Keratinocyte (primary cell): ENCODE measurements at regions not wholly inside any gene's neighbourhood (a gene's known extent, or its start where the extent isn't known, plus 50 kb on each side); places are given as distances from the start of the nearest gene placed in this dataset.

Source experiments
- DNase-seq: peaks from one replicate; pipeline ENCODE4 v3.0.0-alpha.2; 2011; ENCODE audit warnings: low read depth, missing footprints, low spot score
- FAIRE-seq: peaks from 2 replicates; lab custom pipeline; 2011; peaks lifted over from hg19 to GRCh38; lab: Jason Lieb, UNC
- H2AFZ ChIP-seq: 2 replicates; pipeline ENCODE4 v1.6.0; 2012; ENCODE audit warnings: low read length, control low read depth, inconsistent platforms; ENCODE audit not compliant: control insufficient read depth
- H3K27ac ChIP-seq: 2 replicates; pipeline ENCODE4 v1.5.1; 2011; ENCODE audit warnings: low read length; ENCODE audit not compliant: control insufficient read depth, insufficient read depth
- H3K27me3 ChIP-seq: 3 replicates; pipeline ENCODE4 v1.6.0; 2011; ENCODE audit warnings: low read length; ENCODE audit not compliant: control insufficient read depth, insufficient read depth; ENCODE audit errors: extremely low read depth
- H3K36me3 ChIP-seq, 2 experiments: 2 replicates in 1 of 2; 3 replicates in 1 of 2; pipeline ENCODE4 v1.5.1; 2011; ENCODE audit warnings: low read length in 2 of 2, mild to moderate bottlenecking in 1 of 2; ENCODE audit not compliant: control insufficient read depth in 2 of 2, insufficient read depth in 2 of 2; ENCODE audit errors: extremely low read depth in 1 of 2
- H3K4me1 ChIP-seq: 3 replicates; pipeline ENCODE4 v1.5.1; 2011; ENCODE audit warnings: low read length; ENCODE audit not compliant: control insufficient read depth, insufficient read depth; ENCODE audit errors: extremely low read depth
- H3K4me2 ChIP-seq: 3 replicates; pipeline ENCODE4 v1.6.0; 2011; ENCODE audit warnings: low read depth, low read length; ENCODE audit not compliant: control insufficient read depth, insufficient read depth; ENCODE audit errors: extremely low read depth
- H3K4me3 ChIP-seq, 3 experiments: fragments of 200-600 bp in 1 of 3; sonication (generic) in 1 of 3; 2 replicates in 2 of 3; 3 replicates in 1 of 3; pipeline ENCODE4 v1.5.1; 2011 to 2016; ENCODE audit warnings: low read length in 3 of 3, mild to moderate bottlenecking in 3 of 3, control low read depth in 2 of 3, inconsistent platforms in 1 of 3, low read depth in 1 of 3, mixed read lengths in 1 of 3, mixed run types in 1 of 3, moderate library complexity in 1 of 3; ENCODE audit not compliant: control insufficient read depth in 2 of 3, insufficient read depth in 2 of 3; ENCODE audit errors: extremely low read depth in 1 of 3
- H3K79me2 ChIP-seq: 2 replicates; pipeline ENCODE4 v1.6.0; 2012; ENCODE audit warnings: low read length; ENCODE audit not compliant: control insufficient read depth, insufficient read depth
- H3K9ac ChIP-seq: 3 replicates; pipeline ENCODE4 v1.6.0; 2011; ENCODE audit warnings: low read length; ENCODE audit not compliant: control insufficient read depth, insufficient read depth; ENCODE audit errors: extremely low read depth
- H3K9me1 ChIP-seq: 3 replicates; pipeline ENCODE4 v1.6.0; 2011; ENCODE audit warnings: low read length; ENCODE audit not compliant: control insufficient read depth, insufficient read depth; ENCODE audit errors: extremely low read depth
- H3K9me3 ChIP-seq: 2 replicates; pipeline ENCODE4 v1.5.1; 2012; ENCODE audit warnings: low read depth, low read length; ENCODE audit not compliant: control insufficient read depth
- H4K20me1 ChIP-seq: 3 replicates; pipeline ENCODE4 v1.6.0; 2011; ENCODE audit warnings: low read length; ENCODE audit not compliant: control insufficient read depth, insufficient read depth; ENCODE audit errors: extremely low read depth
- EZH2 ChIP-seq: IDR thresholded peaks from one replicate; pipeline ENCODE4 v1.6.1; 2012; ENCODE audit warnings: inconsistent platforms, mild to moderate bottlenecking, low read length, moderate library complexity
- dilution Hi-C: fragments of 300-500 bp; cut with MboI; formaldehyde crosslinking; loops from one replicate; pipeline ENCODE4 v1.7.0; 2020; ENCODE audit warnings: low sequenced_read_pairs; ENCODE audit not compliant: extremely low pct_ligation_motif_present
- TF ChIP-seq, protein P1 (sequence below), 3 experiments: IDR thresholded peaks in 1 of 3; conservative IDR thresholded peaks in 1 of 3; optimal IDR thresholded peaks in 1 of 3; 2 replicates in 2 of 3; 3 replicates in 1 of 3; pipeline versions ENCODE3 to v1.5.1; 2011; ENCODE audit warnings: low read length in 3 of 3, mild to moderate bottlenecking in 3 of 3, moderate library complexity in 2 of 3, control low read depth in 1 of 3, inconsistent platforms in 1 of 3; ENCODE audit not compliant: insufficient read depth in 2 of 3; ENCODE audit errors: extremely low read depth in 1 of 3

DNA sequence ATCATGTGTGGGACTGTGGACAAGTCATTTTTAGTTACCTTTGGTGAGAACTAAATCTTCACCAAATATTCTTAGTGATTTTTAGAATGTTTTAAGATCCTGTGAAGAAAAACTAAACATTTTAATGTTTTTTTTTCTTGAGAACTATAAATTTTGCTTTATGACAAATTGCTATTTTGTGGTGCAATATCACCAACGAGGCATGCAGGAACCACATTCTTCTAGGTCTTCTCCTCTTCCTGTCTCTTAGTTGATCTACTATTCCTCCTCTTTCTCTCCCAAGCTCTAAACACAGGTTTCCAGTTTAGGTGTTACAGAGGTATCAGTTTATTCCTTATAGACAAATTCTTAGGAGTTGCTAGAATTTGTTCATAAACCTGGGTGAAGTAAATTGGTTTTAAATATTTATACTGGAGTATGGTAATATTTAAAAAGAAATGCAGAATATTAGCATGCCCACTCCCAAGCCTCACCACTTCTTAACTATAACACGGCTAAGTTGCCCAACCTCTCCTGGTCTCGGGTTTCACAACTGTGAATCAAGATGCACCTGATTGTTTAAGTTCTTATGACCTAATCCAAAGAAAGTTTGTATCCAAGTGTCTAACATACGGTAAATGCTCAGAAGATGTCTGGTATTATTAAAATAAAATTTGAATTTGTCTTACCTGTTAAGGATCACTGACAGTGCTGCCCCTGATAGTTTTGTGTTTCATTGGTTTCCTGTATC lies 56.5 kb upstream of the CLNK start:
- Histone ChIP-seq H3K9me3 (no peaks in the 10 kb centered on the region), H3K9me1 (no peaks in the 10 kb centered on the region), H3K36me3 (no peaks in the 10 kb centered on the region), H3K9ac (no peak overlapping the region), H3K79me2 (no peaks in the 10 kb centered on the region), H3K27me3 (no peaks in the 10 kb centered on the region), H4K20me1 (no peaks in the 10 kb centered on the region), H3K4me1 (no peaks in the 10 kb centered on the region), H3K4me3 (no peak overlapping the region), H3K27ac (no peak overlapping the region), H3K4me2 (no peak overlapping the region), H2AFZ (no peak overlapping the region)
- no peak for DNase-seq
- dilution Hi-C loops = no loop called here
- no peak for TF ChIP-seq EZH2
- TF ChIP-seq, protein P1, sequence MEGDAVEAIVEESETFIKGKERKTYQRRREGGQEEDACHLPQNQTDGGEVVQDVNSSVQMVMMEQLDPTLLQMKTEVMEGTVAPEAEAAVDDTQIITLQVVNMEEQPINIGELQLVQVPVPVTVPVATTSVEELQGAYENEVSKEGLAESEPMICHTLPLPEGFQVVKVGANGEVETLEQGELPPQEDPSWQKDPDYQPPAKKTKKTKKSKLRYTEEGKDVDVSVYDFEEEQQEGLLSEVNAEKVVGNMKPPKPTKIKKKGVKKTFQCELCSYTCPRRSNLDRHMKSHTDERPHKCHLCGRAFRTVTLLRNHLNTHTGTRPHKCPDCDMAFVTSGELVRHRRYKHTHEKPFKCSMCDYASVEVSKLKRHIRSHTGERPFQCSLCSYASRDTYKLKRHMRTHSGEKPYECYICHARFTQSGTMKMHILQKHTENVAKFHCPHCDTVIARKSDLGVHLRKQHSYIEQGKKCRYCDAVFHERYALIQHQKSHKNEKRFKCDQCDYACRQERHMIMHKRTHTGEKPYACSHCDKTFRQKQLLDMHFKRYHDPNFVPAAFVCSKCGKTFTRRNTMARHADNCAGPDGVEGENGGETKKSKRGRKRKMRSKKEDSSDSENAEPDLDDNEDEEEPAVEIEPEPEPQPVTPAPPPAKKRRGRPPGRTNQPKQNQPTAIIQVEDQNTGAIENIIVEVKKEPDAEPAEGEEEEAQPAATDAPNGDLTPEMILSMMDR (optimal IDR thresholded peaks at IDR 0.05 in 1 of 3, IDR thresholded peaks at IDR 0.05 in 1 of 3, conservative IDR thresholded peaks at IDR 0.05 in 1 of 3; ENCODE audit: extremely low read depth in 1 of 3, insufficient read depth in 2 of 3, low read length in 3 of 3) = no peak
- FAIRE-seq = no peak

DNA sequence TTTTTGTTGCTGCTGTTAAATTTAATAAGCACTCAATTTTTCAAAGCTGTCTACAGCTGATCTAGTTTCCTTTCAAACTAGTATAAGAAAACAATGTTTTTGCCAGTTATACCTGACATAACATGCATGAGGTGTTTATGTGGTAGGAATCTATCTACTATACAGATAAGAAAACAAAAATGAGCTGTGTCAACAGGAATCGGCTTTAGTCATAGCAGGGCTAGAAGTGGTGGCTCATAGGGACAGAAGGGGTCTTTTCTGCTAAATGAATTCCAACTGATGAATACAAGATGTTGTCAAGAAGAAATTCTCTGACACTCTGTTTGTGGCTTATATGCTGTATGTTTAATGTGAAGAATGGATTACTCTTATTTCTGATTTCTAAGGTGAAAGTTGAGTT lies 55.7 kb upstream of the CLNK start:
- H3K79me2 ChIP-seq = no peaks in the 10 kb centered on the region
- TF ChIP-seq, protein P1 (optimal IDR thresholded peaks at IDR 0.05 in 1 of 3, IDR thresholded peaks at IDR 0.05 in 1 of 3, conservative IDR thresholded peaks at IDR 0.05 in 1 of 3; ENCODE audit: extremely low read depth in 1 of 3, insufficient read depth in 2 of 3, low read length in 3 of 3) = no peak
- no peak for TF ChIP-seq EZH2
- H3K4me3 ChIP-seq = no peak overlapping the region
- H3K4me2 ChIP-seq = no peak overlapping the region
- no peak overlapping the region for H3K9ac ChIP-seq
- H3K27me3 ChIP-seq = no peaks in the 10 kb centered on the region
- no peaks in the 10 kb centered on the region for H4K20me1 ChIP-seq
- DNase-seq (no peak), FAIRE-seq (no peak)
- no peak overlapping the region for H3K27ac ChIP-seq
- no peaks in the 10 kb centered on the region for H3K9me3 ChIP-seq
- H3K36me3 ChIP-seq = no peaks in the 10 kb centered on the region
- no peaks in the 10 kb centered on the region for H3K4me1 ChIP-seq
- H3K9me1 ChIP-seq = no peaks in the 10 kb centered on the region
- dilution Hi-C loops = no loop called here
- H2AFZ ChIP-seq = no peak overlapping the region
